ENCODE measurements at regions not wholly inside any gene's neighbourhood (a gene's known extent, or its start where the extent isn't known, plus 50 kb on each side); places are given as distances from the start of the nearest gene placed in this dataset.

DNA sequence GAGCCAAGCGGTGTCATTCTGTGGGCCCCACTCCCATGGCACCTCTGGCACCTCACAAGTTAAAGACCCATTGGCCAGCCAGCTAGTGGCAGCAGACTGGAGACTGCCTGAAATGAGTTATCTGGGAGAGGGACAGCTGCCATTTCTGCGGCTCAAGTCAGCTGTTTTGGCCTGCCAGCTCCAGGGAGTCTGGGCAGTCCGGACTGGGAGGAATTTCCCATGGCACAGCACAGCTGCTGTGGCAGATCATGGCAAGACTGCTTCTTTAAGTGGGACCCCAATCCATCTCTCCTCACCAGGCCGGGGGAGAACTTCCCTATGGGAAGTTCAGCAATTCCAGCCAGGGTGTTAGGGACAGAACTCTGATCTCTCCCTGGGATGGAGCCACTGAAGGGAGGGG lies 2187.6 kb upstream of the CELF4 start:
- no peaks in the 10 kb centered on the region for H3K9me3 ChIP-seq
- ChIA-PET CTCF (no interaction called here), POLR2A (no interaction called here)
- no peak overlapping the region for H3K4me3 Mint-ChIP-seq (ENCODE audit: unreplicated experiment)
- TF ChIP-seq, protein P1, sequence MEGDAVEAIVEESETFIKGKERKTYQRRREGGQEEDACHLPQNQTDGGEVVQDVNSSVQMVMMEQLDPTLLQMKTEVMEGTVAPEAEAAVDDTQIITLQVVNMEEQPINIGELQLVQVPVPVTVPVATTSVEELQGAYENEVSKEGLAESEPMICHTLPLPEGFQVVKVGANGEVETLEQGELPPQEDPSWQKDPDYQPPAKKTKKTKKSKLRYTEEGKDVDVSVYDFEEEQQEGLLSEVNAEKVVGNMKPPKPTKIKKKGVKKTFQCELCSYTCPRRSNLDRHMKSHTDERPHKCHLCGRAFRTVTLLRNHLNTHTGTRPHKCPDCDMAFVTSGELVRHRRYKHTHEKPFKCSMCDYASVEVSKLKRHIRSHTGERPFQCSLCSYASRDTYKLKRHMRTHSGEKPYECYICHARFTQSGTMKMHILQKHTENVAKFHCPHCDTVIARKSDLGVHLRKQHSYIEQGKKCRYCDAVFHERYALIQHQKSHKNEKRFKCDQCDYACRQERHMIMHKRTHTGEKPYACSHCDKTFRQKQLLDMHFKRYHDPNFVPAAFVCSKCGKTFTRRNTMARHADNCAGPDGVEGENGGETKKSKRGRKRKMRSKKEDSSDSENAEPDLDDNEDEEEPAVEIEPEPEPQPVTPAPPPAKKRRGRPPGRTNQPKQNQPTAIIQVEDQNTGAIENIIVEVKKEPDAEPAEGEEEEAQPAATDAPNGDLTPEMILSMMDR (IDR thresholded peaks at IDR 0.05; ENCODE audit: insufficient read depth in 1 of 2, low read depth in 1 of 2, low read length in 1 of 2, severe bottlenecking in 1 of 2, unreplicated experiment in 1 of 2) = no peak
- H3K4me1 ChIP-seq = no peaks in the 10 kb centered on the region
- no peak for DNase-seq
- H3K36me3 Mint-ChIP-seq (ENCODE audit: insufficient read depth, unreplicated experiment) = peaks cover 5% of the 10 kb centered on the region
- H3K4me1 Mint-ChIP-seq (ENCODE audit: low read depth, unreplicated experiment) = no peaks in the 10 kb centered on the region
- no peak overlapping the region for H3K27ac Mint-ChIP-seq (ENCODE audit: unreplicated experiment)
- H3K4me3 ChIP-seq (ENCODE audit: low read depth, low read length) = no peak overlapping the region
- intact Hi-C loops (cut with micrococcal nuclease; ENCODE audit: unreplicated experiment) = loop anchor here (10.0 kb wide), 1 partner anchor 52 kb away; no protein-coding TSS in a partner anchor
- no peaks in the 10 kb centered on the region for H3K27me3 ChIP-seq (replicated peaks; ENCODE audit: control insufficient read depth, insufficient read depth, low read length)
- BruUV-seq (replicated peaks) = no TSS peak
- H3K27me3 Mint-ChIP-seq (ENCODE audit: insufficient read depth, unreplicated experiment) = no peaks in the 10 kb centered on the region
- no peaks in the 10 kb centered on the region for H3K36me3 ChIP-seq (ENCODE audit: control insufficient read depth, insufficient read depth, low read length)
- no peaks in the 10 kb centered on the region for H3K9me3 Mint-ChIP-seq (ENCODE audit: unreplicated experiment)

DNA sequence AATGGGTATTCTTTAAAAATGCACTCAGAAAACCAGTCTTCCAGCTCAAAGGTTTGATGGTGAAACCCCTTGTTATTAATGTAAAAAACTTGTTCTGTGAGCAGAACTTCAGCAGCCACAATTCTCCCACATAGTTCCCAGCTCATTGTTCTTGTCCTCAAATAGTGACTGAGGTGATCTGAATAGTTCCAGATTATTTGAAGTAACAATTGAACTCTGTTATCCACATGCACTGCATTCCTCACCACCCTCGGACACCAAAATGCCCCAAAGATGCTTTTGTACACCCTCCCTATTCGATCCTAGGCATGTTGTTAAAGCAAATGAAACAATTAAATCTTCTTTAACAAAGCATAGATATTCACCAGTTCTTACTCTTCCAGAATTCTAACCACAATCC lies 2186.8 kb upstream of the CELF4 start:
- CTCF ChIA-PET = no interaction called here
- Mint-ChIP-seq H3K4me1 (ENCODE audit: low read depth, unreplicated experiment) (no peaks in the 10 kb centered on the region), H3K27ac (ENCODE audit: unreplicated experiment) (no peak overlapping the region), H3K4me3 (ENCODE audit: unreplicated experiment) (no peak overlapping the region), H3K9me3 (ENCODE audit: unreplicated experiment) (no peaks in the 10 kb centered on the region), H3K27me3 (ENCODE audit: insufficient read depth, unreplicated experiment) (no peaks in the 10 kb centered on the region), H3K36me3 (ENCODE audit: insufficient read depth, unreplicated experiment) (peaks cover 9% of the 10 kb centered on the region)
- DNase-seq = no peak
- Histone ChIP-seq H3K27me3 (replicated peaks; ENCODE audit: control insufficient read depth, insufficient read depth, low read length) (no peaks in the 10 kb centered on the region), H3K9me3 (no peaks in the 10 kb centered on the region), H3K4me1 (no peaks in the 10 kb centered on the region), H3K36me3 (ENCODE audit: control insufficient read depth, insufficient read depth, low read length) (no peaks in the 10 kb centered on the region), H3K4me3 (ENCODE audit: low read depth, low read length) (no peak overlapping the region)
- no TSS peak for BruUV-seq (replicated peaks)
- POLR2A ChIA-PET = no interaction called here
- intact Hi-C loops (cut with micrococcal nuclease; ENCODE audit: unreplicated experiment) = loop anchor here (10.0 kb wide), 1 partner anchor 52 kb away; no protein-coding TSS in a partner anchor
- TF ChIP-seq, protein P1 (IDR thresholded peaks at IDR 0.05; ENCODE audit: insufficient read depth in 1 of 2, low read depth in 1 of 2, low read length in 1 of 2, severe bottlenecking in 1 of 2, unreplicated experiment in 1 of 2) = no peak

DNA sequence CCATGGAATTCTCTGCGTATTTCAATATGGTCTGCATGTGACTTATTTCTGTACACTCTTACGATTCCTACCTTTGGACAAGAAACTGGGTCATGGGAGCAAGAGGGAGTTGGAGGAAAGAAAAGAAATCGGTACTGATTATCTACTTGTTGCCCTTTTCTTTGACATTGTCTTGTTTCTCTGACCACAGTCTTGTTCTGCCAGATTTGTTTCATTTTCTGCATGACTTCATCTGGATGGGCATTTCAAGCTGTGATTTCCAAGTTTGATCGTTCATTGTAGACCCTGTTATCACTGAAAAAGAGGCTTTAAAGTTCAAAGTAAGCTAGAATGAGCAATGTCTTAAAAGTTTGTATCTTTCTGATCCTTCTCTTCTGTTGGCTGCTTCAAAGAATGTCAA lies 2186.3 kb upstream of the CELF4 start:
- ChIA-PET CTCF (no interaction called here), POLR2A (no interaction called here)
- Histone ChIP-seq H3K9me3 (no peaks in the 10 kb centered on the region), H3K4me3 (ENCODE audit: low read depth, low read length) (no peak overlapping the region), H3K36me3 (ENCODE audit: control insufficient read depth, insufficient read depth, low read length) (no peaks in the 10 kb centered on the region), H3K27me3 (replicated peaks; ENCODE audit: control insufficient read depth, insufficient read depth, low read length) (no peaks in the 10 kb centered on the region), H3K4me1 (no peaks in the 10 kb centered on the region)
- Mint-ChIP-seq H3K4me1 (ENCODE audit: low read depth, unreplicated experiment) (no peaks in the 10 kb centered on the region), H3K36me3 (ENCODE audit: insufficient read depth, unreplicated experiment) (peaks cover 9% of the 10 kb centered on the region), H3K4me3 (ENCODE audit: unreplicated experiment) (no peak overlapping the region), H3K9me3 (ENCODE audit: unreplicated experiment) (no peaks in the 10 kb centered on the region), H3K27ac (ENCODE audit: unreplicated experiment) (no peak overlapping the region), H3K27me3 (ENCODE audit: insufficient read depth, unreplicated experiment) (no peaks in the 10 kb centered on the region)
- TF ChIP-seq, protein P1 (IDR thresholded peaks at IDR 0.05; ENCODE audit: insufficient read depth in 1 of 2, low read depth in 1 of 2, low read length in 1 of 2, severe bottlenecking in 1 of 2, unreplicated experiment in 1 of 2) = no peak
- intact Hi-C loops (cut with micrococcal nuclease; ENCODE audit: unreplicated experiment) = loop anchor here (10.0 kb wide), 1 partner anchor 53 kb away; no protein-coding TSS in a partner anchor
- DNase-seq = no peak
- BruUV-seq (replicated peaks) = no TSS peak

All from Caco-2 (cell line).